Natural killer cell (primary cell): ENCODE measurements at regions not wholly inside any gene's neighbourhood (a gene's known extent, or its start where the extent isn't known, plus 50 kb on each side); places are given as distances from the start of the nearest gene placed in this dataset.

ENCODE experiments used
- ATAC-seq, 3 donors: fragments of 150-1000 bp in 2 of 3; fragments of 200-7000 bp in 1 of 3; cut with Tn5 transposase; 1 replicate in 1 of 3; 2 replicates in 2 of 3; pipeline ENCODE4 v1.10.0; 2021; ENCODE audit warnings: mild to moderate bottlenecking in 2 of 3, moderate library complexity in 2 of 3
- DNase-seq, 2 donors: peaks; one replicate each; pipeline versions ENCODE4 v3.0.0 to v3.0.0-alpha.2; 2013 to 2021; ENCODE audit warnings: mixed read lengths in 1 of 2
- H3K27ac ChIP-seq: one replicate; pipeline ENCODE4 v1.5.1; 2013; ENCODE audit warnings: mild to moderate bottlenecking, low read length
- H3K27me3 ChIP-seq: one replicate; pipeline ENCODE4 v1.6.1; 2013; ENCODE audit warnings: low read length; ENCODE audit not compliant: control insufficient read depth, insufficient read depth
- H3K36me3 ChIP-seq: one replicate; pipeline ENCODE4 v1.6.1; 2013; ENCODE audit warnings: low read length; ENCODE audit not compliant: control insufficient read depth, insufficient read depth
- H3K4me1 ChIP-seq: one replicate; pipeline ENCODE4 v1.6.1; 2013; ENCODE audit warnings: low read length; ENCODE audit not compliant: control insufficient read depth, insufficient read depth
- H3K4me3 ChIP-seq: one replicate; pipeline ENCODE4 v1.5.1; 2013; ENCODE audit warnings: low read length
- H3K9me3 ChIP-seq: one replicate; pipeline ENCODE4 v1.6.1; 2013; ENCODE audit warnings: low read length; ENCODE audit not compliant: control insufficient read depth, insufficient read depth
- H3K27ac Mint-ChIP-seq, 2 donors: one replicate each; pipeline ENCODE4 v1.8.0; 2022; ENCODE audit warnings: mild to moderate bottlenecking in 2 of 2, mixed read lengths in 2 of 2, moderate library complexity in 1 of 2
- H3K27me3 Mint-ChIP-seq, 2 donors: one replicate each; pipeline ENCODE4 v1.8.0; 2022; ENCODE audit warnings: low read depth in 2 of 2, mixed read lengths in 2 of 2
- H3K36me3 Mint-ChIP-seq: one replicate; pipeline ENCODE4 v1.8.0; 2022; ENCODE audit warnings: mixed read lengths
- H3K4me1 Mint-ChIP-seq, 2 donors: one replicate each; pipeline ENCODE4 v1.8.0; 2022; ENCODE audit warnings: mixed read lengths in 2 of 2
- H3K4me3 Mint-ChIP-seq: one replicate; pipeline ENCODE4 v1.8.0; 2022; ENCODE audit warnings: mild to moderate bottlenecking, moderate library complexity, mixed read lengths
- H3K9me3 Mint-ChIP-seq, 2 donors: one replicate each; pipeline ENCODE4 v1.8.0; 2022; ENCODE audit warnings: mixed read lengths in 2 of 2
- WGBS: methylation state at CpG from one replicate; pipeline ENCODE4 v1.1.7; 2013; ENCODE audit warnings: missing lambda C conversion rate; ENCODE audit not compliant: insufficient coverage; 5-methylcytosine and 5-hydroxymethylcytosine counted together
- intact Hi-C: fragments of 100-400 bp; cut with micrococcal nuclease; formaldehyde crosslinking; loops from one replicate; pipeline ENCODE4 v1.14.2; 2022
- TF ChIP-seq, protein P1 (sequence below): fragments of 200-600 bp; IDR thresholded peaks from one replicate; pipeline ENCODE4 v1.8.0; 2022; ENCODE audit warnings: antibody characterized with exemption

DNA sequence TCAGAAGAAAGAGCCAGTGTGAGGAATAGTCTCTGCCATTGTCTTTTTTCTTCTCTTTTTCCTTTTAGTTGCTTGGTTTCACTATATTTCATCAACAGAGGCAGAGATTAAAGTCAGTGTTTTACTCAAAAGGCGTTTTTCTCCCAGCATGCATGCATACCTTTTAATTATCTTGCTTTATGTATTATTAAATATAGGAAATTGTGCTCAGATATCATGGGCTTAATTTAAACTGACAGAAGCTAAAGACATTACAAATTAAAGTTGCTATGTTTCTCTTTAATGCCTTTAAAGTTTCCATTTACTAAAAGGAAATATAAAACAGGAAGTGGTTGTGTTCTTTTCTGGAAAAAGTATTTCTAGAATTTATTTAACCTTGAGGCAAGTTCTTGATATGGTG lies 223.3 kb upstream of the ATP5MC3 start:
- H3K36me3 ChIP-seq = no peaks in the 10 kb centered on the region
- H3K4me3 Mint-ChIP-seq = no peak overlapping the region
- no CpG with 5 or more reads among the region's 1 CpG for WGBS
- H3K4me1 Mint-ChIP-seq = no peaks in the 10 kb centered on the region
- H3K27ac ChIP-seq = no peak overlapping the region
- peaks cover 17 to 18% of the 10 kb centered on the region in 2 donors for H3K27me3 Mint-ChIP-seq
- no peaks in the 10 kb centered on the region for H3K36me3 Mint-ChIP-seq
- TF ChIP-seq, protein P1, sequence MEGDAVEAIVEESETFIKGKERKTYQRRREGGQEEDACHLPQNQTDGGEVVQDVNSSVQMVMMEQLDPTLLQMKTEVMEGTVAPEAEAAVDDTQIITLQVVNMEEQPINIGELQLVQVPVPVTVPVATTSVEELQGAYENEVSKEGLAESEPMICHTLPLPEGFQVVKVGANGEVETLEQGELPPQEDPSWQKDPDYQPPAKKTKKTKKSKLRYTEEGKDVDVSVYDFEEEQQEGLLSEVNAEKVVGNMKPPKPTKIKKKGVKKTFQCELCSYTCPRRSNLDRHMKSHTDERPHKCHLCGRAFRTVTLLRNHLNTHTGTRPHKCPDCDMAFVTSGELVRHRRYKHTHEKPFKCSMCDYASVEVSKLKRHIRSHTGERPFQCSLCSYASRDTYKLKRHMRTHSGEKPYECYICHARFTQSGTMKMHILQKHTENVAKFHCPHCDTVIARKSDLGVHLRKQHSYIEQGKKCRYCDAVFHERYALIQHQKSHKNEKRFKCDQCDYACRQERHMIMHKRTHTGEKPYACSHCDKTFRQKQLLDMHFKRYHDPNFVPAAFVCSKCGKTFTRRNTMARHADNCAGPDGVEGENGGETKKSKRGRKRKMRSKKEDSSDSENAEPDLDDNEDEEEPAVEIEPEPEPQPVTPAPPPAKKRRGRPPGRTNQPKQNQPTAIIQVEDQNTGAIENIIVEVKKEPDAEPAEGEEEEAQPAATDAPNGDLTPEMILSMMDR = no peak
- H3K4me1 ChIP-seq = no peaks in the 10 kb centered on the region
- H3K27me3 ChIP-seq = no peaks in the 10 kb centered on the region
- peaks cover 0 to 2% of the 10 kb centered on the region in 2 donors for H3K9me3 Mint-ChIP-seq
- no peak overlapping the region for H3K27ac Mint-ChIP-seq
- H3K9me3 ChIP-seq = no peaks in the 10 kb centered on the region
- no peak for ATAC-seq
- intact Hi-C loops = no loop called here
- no peak for DNase-seq
- H3K4me3 ChIP-seq = no peak overlapping the region

DNA sequence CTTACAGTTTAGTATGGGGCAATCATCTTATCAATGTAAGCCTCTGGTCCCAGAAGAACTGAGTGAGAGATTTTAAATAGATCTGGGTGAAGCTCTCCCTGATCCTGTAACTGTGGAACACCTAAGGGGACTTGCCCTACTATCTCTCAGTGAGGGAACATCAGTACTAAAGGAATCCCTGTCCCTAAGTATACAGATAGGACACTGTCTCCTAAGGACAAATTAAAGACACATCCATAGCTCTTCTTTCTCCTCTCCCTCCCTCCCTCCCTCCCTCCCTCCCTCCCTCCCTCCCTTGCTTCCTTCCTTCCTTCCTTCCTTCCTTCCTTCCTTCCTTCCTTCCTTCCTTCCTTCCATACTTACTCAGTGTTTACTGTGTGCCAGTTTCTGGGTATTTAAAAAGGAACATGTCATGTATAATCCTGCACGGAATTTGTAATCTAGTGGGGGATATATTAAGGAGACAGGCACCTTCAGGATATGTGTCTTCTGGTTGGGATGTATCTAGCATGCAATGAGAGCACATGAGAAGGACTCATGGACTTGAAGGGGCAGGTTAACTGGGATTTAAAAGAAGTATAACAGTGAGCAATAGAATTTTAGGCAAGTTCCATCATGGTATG lies 222.2 kb upstream of the ATP5MC3 start:
- Mint-ChIP-seq H3K9me3 (peaks cover 0 to 2% of the 10 kb centered on the region in 2 donors), H3K36me3 (no peaks in the 10 kb centered on the region), H3K27ac (no peak overlapping the region), H3K27me3 (peaks cover 17 to 18% of the 10 kb centered on the region in 2 donors), H3K4me3 (no peak overlapping the region), H3K4me1 (no peaks in the 10 kb centered on the region)
- Histone ChIP-seq H3K4me3 (no peak overlapping the region), H3K36me3 (no peaks in the 10 kb centered on the region), H3K4me1 (no peaks in the 10 kb centered on the region), H3K27ac (no peak overlapping the region), H3K9me3 (no peaks in the 10 kb centered on the region), H3K27me3 (no peaks in the 10 kb centered on the region)
- WGBS = 88% methylated on average over 1 of the region's 1 CpG
- DNase-seq (no peak), ATAC-seq (no peak)
- intact Hi-C loops = no loop called here
- TF ChIP-seq, protein P1 = no peak

DNA sequence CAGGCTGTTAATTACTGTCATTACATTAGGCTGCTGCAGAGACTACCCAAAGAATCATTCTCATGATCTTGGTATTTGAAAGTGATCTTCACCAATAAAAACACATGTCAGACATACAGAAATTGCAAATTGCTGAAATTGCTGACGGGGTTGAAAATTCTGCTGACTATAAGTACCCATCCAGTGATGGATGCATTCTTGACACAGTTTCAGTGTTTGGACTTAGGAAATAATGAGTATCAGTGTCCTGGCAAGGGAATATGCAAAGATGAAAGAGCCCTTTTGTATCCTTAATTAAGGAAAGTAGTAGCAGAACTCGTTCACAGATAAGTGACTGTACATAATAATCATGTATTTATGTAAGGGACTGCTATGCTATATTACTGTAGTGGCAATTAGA lies 221.1 kb upstream of the ATP5MC3 start:
- Mint-ChIP-seq H3K27ac (no peak overlapping the region), H3K4me3 (no peak overlapping the region), H3K27me3 (peaks cover 16 to 21% of the 10 kb centered on the region in 2 donors), H3K36me3 (no peaks in the 10 kb centered on the region), H3K9me3 (peaks cover 0 to 2% of the 10 kb centered on the region in 2 donors), H3K4me1 (no peaks in the 10 kb centered on the region)
- ATAC-seq = no peak
- no peaks in the 10 kb centered on the region for H3K36me3 ChIP-seq
- H3K27ac ChIP-seq = no peak overlapping the region
- no peaks in the 10 kb centered on the region for H3K4me1 ChIP-seq
- WGBS = 100% methylated on average over 1 of the region's 2 CpGs
- H3K9me3 ChIP-seq = no peaks in the 10 kb centered on the region
- TF ChIP-seq, protein P1 = no peak
- no peaks in the 10 kb centered on the region for H3K27me3 ChIP-seq
- no peak for DNase-seq
- intact Hi-C loops = no loop called here
- H3K4me3 ChIP-seq = no peak overlapping the region

DNA sequence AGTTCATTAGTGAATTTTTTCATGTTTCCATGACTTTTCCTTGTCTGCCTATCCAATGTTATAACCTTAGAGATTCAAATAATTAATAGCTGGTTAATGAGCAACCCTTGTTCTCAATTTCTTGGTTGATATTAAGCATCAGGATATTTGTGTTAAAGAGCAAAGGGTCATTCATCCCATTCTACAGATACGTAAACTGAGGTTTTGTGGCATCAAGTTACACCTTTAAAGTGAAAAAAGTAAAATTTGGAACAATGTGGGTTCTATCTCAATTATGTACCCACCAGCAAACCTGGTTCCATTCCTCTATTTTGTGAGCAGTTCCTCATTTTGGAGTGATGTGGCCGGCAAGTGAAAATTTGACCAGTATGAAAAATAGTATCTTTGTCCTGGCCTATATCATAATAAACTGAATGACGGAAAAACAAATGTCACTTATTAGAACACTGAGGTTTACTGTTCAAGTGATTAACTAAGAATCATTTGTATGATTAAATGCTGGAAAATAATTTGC lies 220.5 kb upstream of the ATP5MC3 start:
- Mint-ChIP-seq H3K4me3 (no peak overlapping the region), H3K27ac (no peak overlapping the region), H3K9me3 (peaks cover 0 to 2% of the 10 kb centered on the region in 2 donors), H3K36me3 (no peaks in the 10 kb centered on the region), H3K4me1 (no peaks in the 10 kb centered on the region), H3K27me3 (peaks cover 11 to 18% of the 10 kb centered on the region in 2 donors)
- intact Hi-C loops = no loop called here
- TF ChIP-seq, protein P1 = no peak
- DNase-seq (no peak), ATAC-seq (no peak)
- H3K27ac ChIP-seq = no peak overlapping the region
- WGBS = 91% methylated on average over 2 of the region's 3 CpGs
- H3K4me3 ChIP-seq = no peak overlapping the region
- no peaks in the 10 kb centered on the region for H3K36me3 ChIP-seq
- no peaks in the 10 kb centered on the region for H3K9me3 ChIP-seq
- no peaks in the 10 kb centered on the region for H3K4me1 ChIP-seq
- H3K27me3 ChIP-seq = no peaks in the 10 kb centered on the region
